NB4 (cell line): ENCODE measurements at regions not wholly inside any gene's neighbourhood (a gene's known extent, or its start where the extent isn't known, plus 50 kb on each side); places are given as distances from the start of the nearest gene placed in this dataset.

ENCODE experiments used
- DNase-seq: peaks from one replicate; pipeline ENCODE4 v3.0.0; 2010; ENCODE audit warnings: low read depth
- H3K4me3 ChIP-seq: one replicate; pipeline ENCODE4 v1.5.1; 2011; ENCODE audit warnings: mild to moderate bottlenecking, low read depth, low read length, moderate library complexity
- CTCF ChIP-seq: IDR thresholded peaks from one replicate; pipeline ENCODE4 v1.5.1; 2012; ENCODE audit warnings: low read depth, low read length
- MAX ChIP-seq: IDR thresholded peaks from 2 replicates; pipeline ENCODE4 v1.6.1; 2011; ENCODE audit warnings: low read depth, low read length
- MYC ChIP-seq: IDR thresholded peaks from 2 replicates; pipeline ENCODE4 v1.6.1; 2011; ENCODE audit warnings: low read depth, low read length
- POLR2A ChIP-seq: IDR thresholded peaks from 2 replicates; pipeline ENCODE4 v1.6.1; 2011; ENCODE audit warnings: mild to moderate bottlenecking; ENCODE audit not compliant: insufficient read length; ENCODE audit errors: extremely low read depth

GRCh38 chr1:101162300-101162699 lies 74.5 kb upstream of the S1PR1 start:
- TF ChIP-seq MAX (no peak), POLR2A (no peak), MYC (no peak), CTCF (no peak)
- DNase-seq: no peak
- no peak overlapping the region for H3K4me3 ChIP-seq

DNA sequence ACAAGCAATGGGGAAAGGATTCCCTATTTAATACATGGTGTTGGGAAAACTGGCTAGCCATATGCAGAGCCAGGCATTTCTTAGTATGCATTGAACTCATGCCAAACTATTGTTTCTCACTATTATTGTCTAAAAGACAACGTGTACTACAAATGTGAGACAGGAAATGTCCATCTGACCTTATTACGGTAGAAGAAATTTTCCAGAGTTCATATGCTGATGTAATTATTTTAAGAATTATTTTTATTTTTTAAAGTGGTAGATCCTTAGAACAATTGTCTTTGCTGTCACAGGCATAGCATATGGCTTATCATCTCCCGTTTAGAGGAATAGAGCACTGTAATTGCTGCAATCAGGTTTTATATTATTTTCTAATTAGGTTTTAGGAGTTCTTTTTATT lies 75.2 kb upstream of the S1PR1 start:
- no peak for DNase-seq
- H3K4me3 ChIP-seq: no peak overlapping the region
- TF ChIP-seq MYC (no peak), CTCF (no peak), POLR2A (no peak), MAX (no peak)

DNA sequence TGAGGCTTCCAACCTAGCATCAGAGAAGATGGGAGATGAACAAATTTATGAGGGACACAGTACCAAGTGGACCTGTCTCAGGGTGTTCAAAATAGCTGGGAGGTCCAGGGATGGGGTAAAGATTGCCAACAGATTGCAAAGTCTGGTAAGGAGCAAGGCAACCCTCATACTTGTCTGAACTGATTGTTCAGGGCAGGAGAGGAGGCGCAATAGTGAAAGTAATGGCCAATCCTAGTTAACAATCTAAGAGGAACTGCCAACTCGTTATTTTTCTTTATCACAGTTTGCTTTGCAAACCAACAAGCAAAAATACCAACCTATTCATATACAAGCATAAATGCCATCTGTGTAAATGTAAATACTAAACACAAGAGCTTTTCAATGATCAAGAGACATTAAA lies 78.4 kb upstream of the S1PR1 start:
- no peak overlapping the region for H3K4me3 ChIP-seq
- TF ChIP-seq MAX (no peak), MYC (no peak), CTCF (no peak), POLR2A (no peak)
- DNase-seq: no peak

DNA sequence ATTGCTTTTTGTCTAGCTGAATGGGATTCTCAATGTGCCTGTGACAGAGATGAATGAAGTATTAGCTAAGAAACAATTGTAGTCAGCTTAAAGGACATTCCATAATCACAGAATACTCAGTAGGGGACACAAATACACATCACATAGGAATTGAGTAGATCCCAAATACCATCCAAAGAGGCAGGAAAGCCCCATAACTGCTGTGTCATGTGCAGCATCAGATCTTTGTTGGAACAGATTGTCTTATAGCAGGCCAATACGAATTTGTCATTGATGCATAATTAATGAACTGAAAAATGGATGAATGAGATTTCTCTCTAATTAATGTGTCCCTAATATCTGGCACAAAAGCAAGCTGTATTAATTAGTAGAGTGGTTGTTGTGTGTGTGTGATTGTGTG lies 82.3 kb upstream of the S1PR1 start:
- TF ChIP-seq MYC (no peak), CTCF (no peak), MAX (no peak), POLR2A (no peak)
- no peak for DNase-seq
- H3K4me3 ChIP-seq: no peak overlapping the region

DNA sequence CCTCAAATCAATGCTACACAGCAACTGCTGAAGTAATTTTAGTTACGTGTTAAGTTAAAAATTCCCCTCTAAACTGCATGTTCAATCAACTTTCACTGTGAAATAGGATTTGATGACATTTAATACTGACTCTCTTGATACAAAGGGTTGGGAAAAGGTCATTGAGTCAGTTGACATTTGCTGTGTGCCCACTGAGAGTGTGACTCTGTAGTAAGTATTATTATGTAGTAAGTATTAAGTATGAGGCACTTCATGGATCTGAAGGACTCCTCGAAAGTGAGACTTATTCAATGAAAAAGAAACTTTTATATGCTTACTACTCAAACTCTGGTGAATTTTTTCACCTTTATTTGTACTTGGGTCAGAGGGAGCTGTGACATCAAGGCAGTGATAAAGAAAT lies 83.1 kb upstream of the S1PR1 start:
- DNase-seq: no peak
- H3K4me3 ChIP-seq: no peak overlapping the region

More for the DNA sequence above, 83.1 kb upstream of the S1PR1 start:
- TF ChIP-seq MAX (no peak), CTCF (no peak), MYC (no peak), POLR2A (no peak)
